Mesenchymal stem cell (in vitro differentiated cells and primary cell): ENCODE measurements at regions not wholly inside any gene's neighbourhood (a gene's known extent, or its start where the extent isn't known, plus 50 kb on each side); places are given as distances from the start of the nearest gene placed in this dataset.

ENCODE experiments used
- DNase-seq: peaks from one replicate; pipeline ENCODE4 v3.0.0-alpha.2; 2013
- H2AFZ ChIP-seq: one replicate; pipeline ENCODE4 v1.6.1; 2013; ENCODE audit warnings: low read depth, mild to moderate bottlenecking, control low read depth, inconsistent platforms, low read length, moderate library complexity
- H2AK5ac ChIP-seq: 2 replicates; pipeline ENCODE4 v1.6.1; 2013; ENCODE audit warnings: low read length, moderate library complexity, mild to moderate bottlenecking, inconsistent platforms; ENCODE audit not compliant: severe bottlenecking
- H2BK120ac ChIP-seq: one replicate; pipeline ENCODE4 v1.6.1; 2013; ENCODE audit warnings: low read depth, mild to moderate bottlenecking, inconsistent platforms, low read length, moderate library complexity
- H2BK12ac ChIP-seq, 2 experiments: one replicate each; pipeline ENCODE4 v1.6.1; 2013; ENCODE audit warnings: inconsistent platforms in 2 of 2, low read length in 2 of 2, mild to moderate bottlenecking in 2 of 2, moderate library complexity in 2 of 2, control low read depth in 1 of 2
- H2BK15ac ChIP-seq: one replicate; pipeline ENCODE4 v1.6.1; 2013; ENCODE audit warnings: mild to moderate bottlenecking, low read depth, inconsistent platforms; ENCODE audit not compliant: poor library complexity, severe bottlenecking
- H2BK5ac ChIP-seq: 2 replicates; pipeline ENCODE4 v1.6.1; 2013; ENCODE audit warnings: low read depth, mild to moderate bottlenecking, low read length, control low read depth, inconsistent platforms; ENCODE audit not compliant: poor library complexity, severe bottlenecking
- H3K14ac ChIP-seq, 2 experiments: one replicate each; pipeline ENCODE4 v1.6.1; 2013; ENCODE audit warnings: inconsistent platforms in 2 of 2, low read length in 2 of 2, control low read depth in 1 of 2, mild to moderate bottlenecking in 1 of 2, moderate library complexity in 1 of 2
- H3K18ac ChIP-seq, 2 experiments: one replicate each; pipeline ENCODE4 v1.6.1; 2013; ENCODE audit warnings: inconsistent platforms in 2 of 2, low read length in 2 of 2, control low read depth in 1 of 2, low read depth in 1 of 2, mild to moderate bottlenecking in 1 of 2
- H3K23ac ChIP-seq, 2 experiments: one replicate each; pipeline ENCODE4 v1.6.1; 2013; ENCODE audit warnings: inconsistent platforms in 2 of 2, low read length in 2 of 2, mild to moderate bottlenecking in 2 of 2, moderate library complexity in 2 of 2, control low read depth in 1 of 2
- H3K27ac ChIP-seq: 2 replicates; pipeline ENCODE4 v1.5.1; 2013; ENCODE audit warnings: mild to moderate bottlenecking, moderate library complexity, low read length, control low read depth, inconsistent platforms; ENCODE audit not compliant: poor library complexity, severe bottlenecking
- H3K27me3 ChIP-seq, 2 experiments: 2 replicates each; pipeline versions ENCODE4 v1.6.1 to v1.7.0; 2013; ENCODE audit warnings: low read length in 2 of 2, mild to moderate bottlenecking in 2 of 2, moderate library complexity in 2 of 2, control low read depth in 1 of 2, inconsistent platforms in 1 of 2; ENCODE audit not compliant: control insufficient read depth in 1 of 2, insufficient read depth in 1 of 2
- H3K36me3 ChIP-seq, 2 experiments: 2 replicates each; pipeline versions ENCODE4 v1.6.1 to v1.7.0; 2013; ENCODE audit warnings: low read length in 2 of 2, control low read depth in 1 of 2, inconsistent platforms in 1 of 2, low read depth in 1 of 2, mild to moderate bottlenecking in 1 of 2; ENCODE audit not compliant: insufficient read depth in 2 of 2, control insufficient read depth in 1 of 2
- H3K4ac ChIP-seq, 2 experiments: one replicate each; pipeline ENCODE4 v1.6.1; 2013; ENCODE audit warnings: inconsistent platforms in 2 of 2, low read length in 2 of 2, mild to moderate bottlenecking in 2 of 2, moderate library complexity in 2 of 2, control low read depth in 1 of 2, low read depth in 1 of 2
- H3K4me1 ChIP-seq: 2 replicates; pipeline ENCODE4 v1.6.1; 2013; ENCODE audit warnings: low read depth, low read length, control low read depth; ENCODE audit not compliant: control insufficient read depth, insufficient read depth
- H3K4me2 ChIP-seq: 2 replicates; pipeline ENCODE4 v1.6.1; 2013; ENCODE audit warnings: low read length, mild to moderate bottlenecking, inconsistent platforms; ENCODE audit not compliant: poor library complexity, severe bottlenecking
- H3K4me3 ChIP-seq, 2 experiments: 2 replicates each; pipeline versions ENCODE4 v1.5.1 to v1.7.0; 2013; ENCODE audit warnings: low read length in 2 of 2, mild to moderate bottlenecking in 2 of 2, control low read depth in 1 of 2, low read depth in 1 of 2; ENCODE audit not compliant: insufficient read depth in 1 of 2
- H3K79me1 ChIP-seq: replicated peaks from 2 replicates; pipeline ENCODE4 v1.6.1; 2013; ENCODE audit warnings: mild to moderate bottlenecking, control low read depth, low read length, inconsistent platforms; ENCODE audit not compliant: poor library complexity, severe bottlenecking
- H3K9ac ChIP-seq: 2 replicates; pipeline ENCODE4 v1.7.0; 2013; ENCODE audit warnings: mild to moderate bottlenecking, low read length, moderate library complexity
- H3K9me3 ChIP-seq: 2 replicates; pipeline ENCODE4 v1.7.0; 2013; ENCODE audit warnings: mild to moderate bottlenecking, low read length; ENCODE audit not compliant: control insufficient read depth
- H4K8ac ChIP-seq: one replicate; pipeline ENCODE4 v1.6.1; 2013; ENCODE audit warnings: inconsistent platforms, mild to moderate bottlenecking, low read length, moderate library complexity
- H4K91ac ChIP-seq: one replicate; pipeline ENCODE4 v1.6.1; 2013; ENCODE audit warnings: mild to moderate bottlenecking, low read length, inconsistent platforms
- WGBS: methylation state at CpG from one replicate; pipeline ENCODE4 v1.1.7; 2013; ENCODE audit warnings: mixed read lengths; 5-methylcytosine and 5-hydroxymethylcytosine counted together

DNA sequence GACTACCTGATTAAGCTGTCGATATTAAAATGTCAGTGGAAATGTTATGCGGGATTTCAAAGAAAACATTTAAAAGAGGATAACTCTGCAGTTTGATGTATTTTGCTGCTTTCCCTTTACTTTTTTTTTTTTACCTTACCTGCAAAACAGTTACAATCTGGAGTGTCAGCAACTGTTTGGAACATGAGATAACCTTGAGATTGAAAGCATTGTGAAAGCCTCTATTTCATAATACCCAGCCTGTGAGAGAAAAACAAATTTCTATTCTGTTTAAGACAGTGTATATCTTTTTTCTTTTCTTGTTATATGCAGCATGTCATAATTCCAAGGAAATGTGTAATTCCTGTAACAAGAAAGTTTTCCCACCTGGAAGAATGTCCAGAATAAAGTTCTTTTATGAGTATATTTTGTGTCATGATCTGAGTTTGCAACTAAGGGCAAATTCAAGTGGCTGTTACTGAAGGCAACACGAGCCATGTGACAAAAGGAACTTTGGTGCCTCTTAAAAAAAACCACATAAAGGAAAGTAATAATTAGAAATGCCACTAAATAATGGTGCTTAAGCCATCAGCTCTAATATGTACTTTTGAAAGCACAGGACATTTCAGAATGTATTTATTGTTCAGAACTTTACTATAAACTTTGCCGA lies 297.0 kb upstream of the DSEL start:
- H3K4me1 ChIP-seq = no peaks in the 10 kb centered on the region
- H2BK5ac ChIP-seq = no peak overlapping the region
- H2AK5ac ChIP-seq = no peak overlapping the region
- no peaks in the 10 kb centered on the region for H3K9me3 ChIP-seq
- no peak overlapping the region for H2BK12ac ChIP-seq
- H2AFZ ChIP-seq = no peak overlapping the region
- H3K4ac ChIP-seq = no peak overlapping the region
- no peak overlapping the region for H3K18ac ChIP-seq
- no peak overlapping the region for H3K14ac ChIP-seq
- WGBS = no CpG with 5 or more reads among the region's 4 CpGs
- DNase-seq = no peak
- H3K36me3 ChIP-seq = no peaks in the 10 kb centered on the region
- no peak overlapping the region for H3K4me3 ChIP-seq
- H3K27me3 ChIP-seq = no peaks in the 10 kb centered on the region
- H3K79me1 ChIP-seq = no peaks in the 10 kb centered on the region
- H4K8ac ChIP-seq = no peak overlapping the region
- no peak overlapping the region for H2BK120ac ChIP-seq
- H3K9ac ChIP-seq = no peak overlapping the region
- H3K23ac ChIP-seq = no peak overlapping the region
- H3K4me2 ChIP-seq = no peak overlapping the region
- no peak overlapping the region for H4K91ac ChIP-seq
- no peak overlapping the region for H3K27ac ChIP-seq
- H2BK15ac ChIP-seq = no peak overlapping the region

DNA sequence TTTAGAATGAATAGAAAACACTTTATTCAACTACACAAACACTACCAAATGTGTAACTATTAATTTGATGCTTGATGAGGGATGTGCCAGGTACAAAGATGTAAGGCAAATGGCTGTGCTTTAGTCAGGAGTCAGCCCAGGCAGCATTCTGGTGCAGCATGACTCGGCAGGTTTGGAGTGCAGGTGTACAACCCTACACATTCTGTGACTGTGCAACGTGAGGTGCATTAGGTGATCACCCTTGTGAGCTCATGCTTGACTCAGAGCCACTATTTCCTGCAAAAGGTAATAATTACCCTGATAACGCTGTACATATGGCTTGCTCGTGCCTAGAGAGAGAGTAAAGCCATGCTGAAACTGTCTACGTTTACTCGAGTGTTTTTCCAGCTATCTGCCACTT lies 288.7 kb upstream of the DSEL start:
- no peak overlapping the region for H2AFZ ChIP-seq
- no peaks in the 10 kb centered on the region for H3K79me1 ChIP-seq
- no peak overlapping the region for H3K18ac ChIP-seq
- no peak overlapping the region for H3K9ac ChIP-seq
- DNase-seq = no peak
- no peaks in the 10 kb centered on the region for H3K4me1 ChIP-seq
- H3K36me3 ChIP-seq = no peaks in the 10 kb centered on the region
- no peak overlapping the region for H4K91ac ChIP-seq
- no peak overlapping the region for H4K8ac ChIP-seq
- H3K4me2 ChIP-seq = no peak overlapping the region
- no peak overlapping the region for H2AK5ac ChIP-seq
- no peak overlapping the region for H2BK12ac ChIP-seq
- WGBS = 98% methylated on average over 6 of the region's 6 CpGs
- H3K4ac ChIP-seq = no peak overlapping the region
- no peak overlapping the region for H3K4me3 ChIP-seq
- no peak overlapping the region for H2BK5ac ChIP-seq
- no peak overlapping the region for H3K23ac ChIP-seq
- H2BK120ac ChIP-seq = no peak overlapping the region
- no peaks in the 10 kb centered on the region for H3K9me3 ChIP-seq
- no peak overlapping the region for H3K27ac ChIP-seq
- no peaks in the 10 kb centered on the region for H3K27me3 ChIP-seq
- no peak overlapping the region for H3K14ac ChIP-seq
- no peak overlapping the region for H2BK15ac ChIP-seq

GRCh38 chr18:67794521-67794920 lies 278.0 kb upstream of the DSEL start:
- Histone ChIP-seq H2BK12ac (no peak overlapping the region), H3K36me3 (no peaks in the 10 kb centered on the region), H2BK120ac (no peak overlapping the region), H3K79me1 (no peaks in the 10 kb centered on the region), H3K4me3 (no peak overlapping the region), H3K23ac (no peak overlapping the region), H3K27me3 (no peaks in the 10 kb centered on the region), H3K4ac (no peak overlapping the region), H3K18ac (no peak overlapping the region), H4K91ac (no peak overlapping the region), H3K4me2 (no peak overlapping the region), H4K8ac (no peak overlapping the region), H3K14ac (no peak overlapping the region), H3K9ac (no peak overlapping the region), H3K9me3 (no peaks in the 10 kb centered on the region), H2BK5ac (no peak overlapping the region), H2BK15ac (no peak overlapping the region), H3K27ac (no peak overlapping the region), H2AFZ (no peak overlapping the region), H2AK5ac (no peak overlapping the region), H3K4me1 (no peaks in the 10 kb centered on the region)
- WGBS = 65% methylated on average over 2 of the region's 2 CpGs
- peak; percentile 9 for DNase-seq

DNA sequence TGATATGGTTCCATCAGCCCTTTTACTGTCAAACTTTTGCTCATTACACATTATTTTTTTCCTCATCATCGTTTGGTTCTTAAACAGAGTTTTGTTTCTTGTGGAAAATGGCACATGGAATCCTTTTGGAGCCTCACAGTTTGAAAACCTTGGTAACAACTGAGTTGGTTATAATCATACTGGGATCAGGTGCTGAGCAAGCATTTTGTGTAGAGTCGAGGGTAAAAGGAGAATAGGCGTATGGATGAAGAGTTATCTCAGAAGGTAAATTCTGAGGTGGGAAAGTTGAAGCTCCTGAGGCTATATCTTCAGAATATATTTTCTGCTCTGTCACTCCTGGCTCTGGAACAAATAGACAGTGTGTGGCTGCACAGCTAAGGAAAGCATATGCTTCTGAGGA lies 274.0 kb upstream of the DSEL start:
- no peak overlapping the region for H2BK15ac ChIP-seq
- no peak overlapping the region for H3K23ac ChIP-seq
- H4K91ac ChIP-seq = no peak overlapping the region
- H3K4me2 ChIP-seq = no peak overlapping the region
- no peak overlapping the region for H2BK5ac ChIP-seq
- H3K27ac ChIP-seq = no peak overlapping the region
- H2AK5ac ChIP-seq = no peak overlapping the region
- no peak overlapping the region for H3K14ac ChIP-seq
- no peaks in the 10 kb centered on the region for H3K27me3 ChIP-seq
- no peak overlapping the region for H3K4me3 ChIP-seq
- no peaks in the 10 kb centered on the region for H3K79me1 ChIP-seq
- no peaks in the 10 kb centered on the region for H3K4me1 ChIP-seq
- no peak overlapping the region for H3K9ac ChIP-seq
- peak overlapping the region in 1 of 2 experiments; percentile 88 for H2BK12ac ChIP-seq
- H3K4ac ChIP-seq = no peak overlapping the region
- DNase-seq = no peak
- WGBS = 95% methylated on average over 3 of the region's 3 CpGs
- no peak overlapping the region for H2BK120ac ChIP-seq
- no peak overlapping the region for H3K18ac ChIP-seq
- no peak overlapping the region for H4K8ac ChIP-seq
- H3K9me3 ChIP-seq = no peaks in the 10 kb centered on the region
- H2AFZ ChIP-seq = no peak overlapping the region
- H3K36me3 ChIP-seq = no peaks in the 10 kb centered on the region
